Breast epithelium (tissue), 3 donors: ENCODE measurements at regions not wholly inside any gene's neighbourhood (a gene's known extent, or its start where the extent isn't known, plus 50 kb on each side); places are given as distances from the start of the nearest gene placed in this dataset.

Source experiments
- CTCF ChIP-seq, 3 donors: fragments of 450-650 bp; IDR thresholded peaks; one replicate each; pipeline ENCODE4 v1.5.1; 2016 to 2017; ENCODE audit warnings: antibody characterized with exemption in 3 of 3, mild to moderate bottlenecking in 3 of 3, moderate library complexity in 3 of 3
- POLR2A ChIP-seq: fragments of 450-650 bp; IDR thresholded peaks from one replicate; pipeline ENCODE4 v1.6.1; 2016; ENCODE audit warnings: antibody characterized with exemption, mild to moderate bottlenecking, moderate library complexity

GRCh38 chr1:106751002-106751401 is 305.5 kb upstream of the PRMT6 start:
- TF ChIP-seq CTCF (IDR thresholded peaks at IDR 0.05) = no peak
- TF ChIP-seq POLR2A = no peak
